ENCODE measurements at regions not wholly inside any gene's neighbourhood (a gene's known extent, or its start where the extent isn't known, plus 50 kb on each side); places are given as distances from the start of the nearest gene placed in this dataset.

DNA sequence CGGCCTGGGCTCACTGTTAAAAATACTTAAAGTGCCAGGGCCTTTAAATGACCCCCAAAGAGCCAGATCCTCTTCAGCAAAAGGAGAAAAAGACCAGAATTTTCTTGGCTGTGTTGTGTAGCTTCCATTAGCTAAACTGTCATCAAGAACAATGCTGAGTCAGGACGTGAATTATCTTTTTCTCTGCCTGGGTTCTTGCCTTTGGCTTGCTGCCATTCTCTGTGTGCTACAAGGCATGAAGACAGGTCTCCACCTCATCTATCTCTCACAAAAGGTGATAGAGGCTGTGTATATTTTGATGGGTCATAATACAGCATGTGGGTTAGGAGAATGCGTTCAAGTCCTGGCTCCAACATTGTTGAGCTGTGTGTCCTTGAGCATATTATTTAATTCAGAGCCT, 52.4 kb upstream of the SELENOK start:
- no peak for DNase-seq

DNA sequence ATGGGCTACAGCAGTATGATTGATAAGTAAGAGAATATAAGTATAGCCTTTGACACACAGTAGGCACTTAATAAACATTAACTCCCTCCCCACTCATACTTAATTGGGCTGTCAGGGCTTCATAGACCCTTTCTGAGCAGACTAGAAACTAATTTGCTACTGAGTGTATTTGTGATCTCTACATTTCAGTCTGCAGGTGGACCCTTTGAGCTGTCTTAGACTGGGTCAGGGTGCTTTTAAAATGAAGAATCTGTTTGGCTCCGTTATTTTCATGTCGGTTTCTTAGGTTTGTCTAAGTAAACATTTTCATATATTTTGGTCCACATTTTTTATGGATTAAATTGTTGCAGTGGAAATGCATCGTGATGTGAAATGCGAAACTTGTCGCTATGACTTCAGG, 50.3 kb upstream of the SELENOK start:
- no peak for DNase-seq
